Activated CD4-positive, alpha-beta T cell treated with anti-CD3 and anti-CD28 coated beads, Interleukin-2, amount 10 ng/mL, durations not matched to agents 7 days and 5 days (primary cell): ENCODE measurements at regions not wholly inside any gene's neighbourhood (a gene's known extent, or its start where the extent isn't known, plus 50 kb on each side); places are given as distances from the start of the nearest gene placed in this dataset.
"Not testable (repeated sequence)": the region's sequence is repeated elsewhere in the genome, so short reads cannot be mapped to it uniquely, and the experiment has no call there.

Experiments
- CTCF ChIA-PET: fragments of 350-600 bp; sonication (Branson Sonifier 250); formaldehyde crosslinking; loops from one replicate; lab custom pipeline; 2021; ENCODE audit warnings: antibody characterized with exemption; lab: Charles Lee
- POLR2A ChIA-PET: fragments of 350-600 bp; sonication (Branson Sonifier 250); formaldehyde crosslinking; loops from one replicate; lab custom pipeline; 2021; ENCODE audit warnings: antibody characterized with exemption; lab: Charles Lee
- DNase-seq: peaks from one replicate; pipeline ENCODE4 v3.0.0-alpha.2; 2020
- H3K27ac Mint-ChIP-seq: one replicate; pipeline ENCODE4 v1.8.0; 2021; ENCODE audit warnings: mild to moderate bottlenecking, moderate library complexity, mixed read lengths
- H3K27me3 Mint-ChIP-seq: one replicate; pipeline ENCODE4 v1.8.0; 2021; ENCODE audit warnings: mixed read lengths
- H3K36me3 Mint-ChIP-seq: one replicate; pipeline ENCODE4 v1.8.0; 2021; ENCODE audit warnings: low read depth, mixed read lengths
- H3K4me1 Mint-ChIP-seq: one replicate; pipeline ENCODE4 v1.8.0; 2021; ENCODE audit warnings: mixed read lengths
- H3K4me3 Mint-ChIP-seq: one replicate; pipeline ENCODE4 v1.8.0; 2021; ENCODE audit warnings: mild to moderate bottlenecking, moderate library complexity, mixed read lengths
- H3K9me3 Mint-ChIP-seq: one replicate; pipeline ENCODE4 v1.8.0; 2021; ENCODE audit warnings: mixed read lengths

DNA sequence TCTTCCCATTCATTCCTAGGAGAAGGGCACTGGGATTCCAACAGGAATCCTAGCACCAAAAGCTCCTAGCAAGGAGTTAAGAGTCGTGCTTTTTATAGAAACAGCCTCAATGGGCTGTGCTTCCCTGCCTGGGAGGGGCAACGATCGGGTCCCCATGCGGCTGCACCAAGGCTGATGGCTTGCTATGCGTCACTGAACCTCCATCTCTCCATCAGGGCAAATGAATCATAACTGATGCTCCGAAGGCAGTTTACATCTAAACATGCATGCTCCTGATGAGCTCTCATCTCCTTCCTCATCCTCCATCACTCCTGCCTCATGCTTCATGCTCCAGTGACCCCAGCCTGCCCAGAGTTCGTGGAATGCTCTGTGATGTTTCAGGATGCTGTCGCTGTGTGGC, 270.5 kb downstream of the FOXL1 start:
- H3K36me3 Mint-ChIP-seq = no peaks in the 10 kb centered on the region
- no peak overlapping the region for H3K4me3 Mint-ChIP-seq
- H3K27ac Mint-ChIP-seq = no peak overlapping the region
- POLR2A ChIA-PET = no interaction called here
- DNase-seq = no peak
- CTCF ChIA-PET = no interaction called here
- no peaks in the 10 kb centered on the region for H3K27me3 Mint-ChIP-seq
- H3K4me1 Mint-ChIP-seq = no peaks in the 10 kb centered on the region
- peaks cover 1% of the 10 kb centered on the region for H3K9me3 Mint-ChIP-seq

DNA sequence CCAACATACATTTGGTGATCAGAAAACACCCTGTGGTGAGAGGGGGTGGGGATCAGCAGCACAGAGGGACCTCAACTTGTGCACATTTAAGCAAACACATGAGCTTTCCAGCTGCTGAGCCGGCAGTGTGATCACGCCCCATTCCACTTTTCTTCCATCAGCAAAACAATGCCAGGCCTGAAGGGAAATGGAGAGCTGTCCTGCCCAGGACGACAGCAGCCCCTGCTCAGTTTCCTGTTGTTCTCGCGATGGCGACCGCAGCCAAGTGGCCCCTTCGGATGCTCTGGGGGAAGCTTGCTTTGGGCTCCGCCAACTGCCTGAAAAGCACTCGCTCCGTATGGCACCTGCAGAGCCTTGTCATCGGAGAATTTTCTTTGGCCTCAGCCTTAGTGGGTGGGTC, 272.3 kb downstream of the FOXL1 start:
- no peaks in the 10 kb centered on the region for H3K9me3 Mint-ChIP-seq
- POLR2A ChIA-PET = no interaction called here

DNA sequence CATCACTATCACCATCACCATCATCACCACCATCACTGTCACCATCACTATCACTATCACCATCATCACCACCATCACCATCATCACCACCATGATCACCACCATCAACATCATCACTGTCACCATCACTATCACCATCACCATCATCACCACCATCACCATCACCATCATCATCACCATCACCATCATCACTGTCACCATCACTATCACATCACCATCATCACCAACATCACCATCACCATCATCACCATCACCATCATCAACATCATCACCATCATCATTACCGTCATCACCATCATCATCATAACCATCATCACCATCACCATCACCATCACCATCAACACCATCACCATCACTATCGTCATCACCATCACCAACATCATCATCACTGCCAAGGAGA, 273.8 kb downstream of the FOXL1 start:
- Mint-ChIP-seq H3K9me3 (no peaks in the 10 kb centered on the region), H3K36me3 (no peaks in the 10 kb centered on the region), H3K27ac (no peak overlapping the region), H3K4me1 (no peaks in the 10 kb centered on the region), H3K27me3 (no peaks in the 10 kb centered on the region), H3K4me3 (no peak overlapping the region)
- DNase-seq = no peak
- CTCF ChIA-PET = no interaction called here
- POLR2A ChIA-PET = no interaction called here

More for the DNA sequence above, 272.3 kb downstream of the FOXL1 start:
- Mint-ChIP-seq H3K4me3 (no peak overlapping the region), H3K4me1 (no peaks in the 10 kb centered on the region), H3K27me3 (no peaks in the 10 kb centered on the region), H3K27ac (no peak overlapping the region), H3K36me3 (no peaks in the 10 kb centered on the region)
- no peak for DNase-seq
- CTCF ChIA-PET = no interaction called here

DNA sequence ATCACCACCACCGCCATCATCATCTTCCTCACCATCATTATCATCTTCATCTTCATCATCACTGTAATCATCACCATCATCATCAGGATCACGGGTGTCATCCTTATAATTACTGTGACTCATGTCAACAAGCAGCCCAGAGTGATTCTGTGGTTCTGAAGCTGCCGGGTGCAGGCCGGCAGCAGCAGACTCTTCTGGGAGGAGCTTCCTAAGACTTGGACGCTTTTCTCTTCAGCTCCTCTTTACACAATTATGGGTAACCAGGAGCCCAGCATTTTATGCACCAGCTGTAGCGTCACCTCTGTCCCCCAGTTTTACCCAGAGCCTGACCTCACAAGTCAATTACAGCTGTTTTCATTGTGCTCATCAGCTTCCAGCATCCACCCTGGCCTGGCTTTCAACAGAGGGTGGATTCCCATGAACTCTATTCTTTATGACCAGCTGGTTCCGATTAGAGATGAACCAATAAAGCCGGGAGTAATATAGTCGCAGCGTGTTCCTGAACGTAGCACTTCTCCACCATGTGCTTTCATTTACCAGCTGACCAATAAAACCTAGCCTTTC, 275.8 kb downstream of the FOXL1 start:
- Mint-ChIP-seq H3K27me3 (no peaks in the 10 kb centered on the region), H3K27ac (no peak overlapping the region), H3K36me3 (no peaks in the 10 kb centered on the region), H3K9me3 (no peaks in the 10 kb centered on the region), H3K4me1 (no peaks in the 10 kb centered on the region), H3K4me3 (no peak overlapping the region)
- DNase-seq = no peak
- ChIA-PET CTCF (interaction anchor here (0.7 kb wide), 1 partner anchor 136 kb away, joined by 3 read pairs; no protein-coding TSS in a partner anchor), POLR2A (no interaction called here)

DNA sequence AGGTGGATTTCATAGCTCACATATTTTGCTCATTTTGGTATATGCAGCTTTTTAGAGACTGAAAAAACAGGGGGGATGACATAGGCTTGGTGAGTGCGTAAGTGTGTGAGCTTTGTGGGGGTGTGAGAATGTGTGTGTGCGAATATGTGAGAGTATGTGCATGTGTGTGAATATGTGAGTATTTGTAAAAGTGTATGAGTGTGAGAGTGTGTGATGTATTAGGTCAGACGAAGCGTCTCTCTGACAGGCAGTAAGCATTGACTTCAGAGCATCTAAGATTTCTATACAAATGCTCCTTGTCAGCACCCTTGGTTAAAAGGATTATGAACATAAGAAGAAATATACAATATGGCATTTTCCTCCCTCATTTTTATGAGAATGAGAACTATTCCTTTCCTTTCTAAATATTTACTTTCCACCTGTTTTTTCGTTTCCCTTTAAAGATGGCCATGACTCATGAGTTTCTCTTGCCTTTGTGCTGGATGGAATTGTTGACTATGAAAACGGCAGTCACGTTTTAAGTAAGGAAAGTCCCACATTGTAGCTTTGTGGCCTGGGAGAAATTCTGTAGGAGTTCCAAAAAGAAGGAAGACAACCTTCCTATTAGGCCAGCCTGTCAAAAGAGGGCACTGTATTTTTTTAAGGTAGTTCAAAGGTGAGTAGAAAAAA, 276.4 kb downstream of the FOXL1 start:
- Mint-ChIP-seq H3K27me3 (no peaks in the 10 kb centered on the region), H3K36me3 (no peaks in the 10 kb centered on the region), H3K4me3 (no peak overlapping the region), H3K4me1 (no peaks in the 10 kb centered on the region), H3K9me3 (no peaks in the 10 kb centered on the region), H3K27ac (no peak overlapping the region)
- no peak for DNase-seq
- ChIA-PET POLR2A (no interaction called here), CTCF (interaction anchor here (0.7 kb wide), 1 partner anchor 135 kb away, joined by 3 read pairs; no protein-coding TSS in a partner anchor)

DNA sequence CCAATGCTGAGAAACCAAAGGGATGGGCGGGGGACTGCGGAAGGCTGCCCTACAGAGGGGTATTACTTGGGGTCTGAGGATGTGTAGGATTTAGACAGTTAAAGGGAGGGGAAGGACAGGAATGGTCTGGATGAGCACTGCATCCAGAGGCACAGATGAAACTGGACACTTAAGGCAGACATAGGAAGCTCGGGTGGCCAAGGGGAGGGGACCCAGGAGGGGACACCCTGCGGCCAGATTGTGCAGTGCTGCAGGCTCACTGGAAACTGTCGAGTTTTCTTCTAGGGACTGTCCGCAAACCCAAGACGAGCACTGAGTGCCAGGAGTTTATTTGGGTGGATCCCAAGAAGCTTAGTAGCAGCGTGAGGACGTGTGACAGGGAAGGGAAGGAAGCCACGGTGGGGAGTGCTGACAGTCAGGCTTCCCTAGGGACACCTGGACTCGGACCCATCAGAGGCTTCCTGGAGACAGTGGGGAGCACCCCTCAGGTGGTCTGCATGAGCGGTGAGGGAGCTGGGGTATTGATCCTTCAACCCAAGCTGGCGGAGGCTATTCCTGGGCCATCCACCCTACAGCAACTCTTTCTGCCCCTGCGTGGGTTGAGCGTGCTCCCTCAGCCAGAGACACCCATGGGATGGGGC, 278.7 kb downstream of the FOXL1 start:
- H3K27me3 Mint-ChIP-seq = no peaks in the 10 kb centered on the region

DNA sequence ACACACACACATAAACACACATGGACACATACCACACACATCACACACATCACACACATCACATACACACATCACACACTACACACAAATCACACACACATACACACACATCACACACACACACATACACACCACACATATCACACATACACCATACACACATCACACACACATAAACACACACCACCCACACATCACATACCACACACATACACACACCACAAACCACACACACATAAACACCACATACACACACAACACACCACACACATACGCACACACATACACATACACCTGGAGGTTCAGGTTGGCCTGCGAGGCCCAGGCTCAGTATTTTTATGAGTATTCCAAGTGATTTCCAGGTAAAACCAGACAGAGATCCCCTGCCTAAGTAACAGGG, 279.5 kb downstream of the FOXL1 start:
- Mint-ChIP-seq H3K27ac (no peak overlapping the region), H3K36me3 (no peaks in the 10 kb centered on the region), H3K4me1 (no peaks in the 10 kb centered on the region), H3K9me3 (no peaks in the 10 kb centered on the region), H3K4me3 (no peak overlapping the region), H3K27me3 (no peaks in the 10 kb centered on the region)
- ChIA-PET CTCF (no interaction called here), POLR2A (no interaction called here)
- DNase-seq = no peak

More for the DNA sequence above, 278.7 kb downstream of the FOXL1 start:
- H3K4me3 Mint-ChIP-seq = no peak overlapping the region
- no peak overlapping the region for H3K27ac Mint-ChIP-seq
- no peaks in the 10 kb centered on the region for H3K36me3 Mint-ChIP-seq
- H3K9me3 Mint-ChIP-seq = no peaks in the 10 kb centered on the region
- ChIA-PET CTCF (no interaction called here), POLR2A (no interaction called here)
- DNase-seq = no peak
- H3K4me1 Mint-ChIP-seq = no peaks in the 10 kb centered on the region

DNA sequence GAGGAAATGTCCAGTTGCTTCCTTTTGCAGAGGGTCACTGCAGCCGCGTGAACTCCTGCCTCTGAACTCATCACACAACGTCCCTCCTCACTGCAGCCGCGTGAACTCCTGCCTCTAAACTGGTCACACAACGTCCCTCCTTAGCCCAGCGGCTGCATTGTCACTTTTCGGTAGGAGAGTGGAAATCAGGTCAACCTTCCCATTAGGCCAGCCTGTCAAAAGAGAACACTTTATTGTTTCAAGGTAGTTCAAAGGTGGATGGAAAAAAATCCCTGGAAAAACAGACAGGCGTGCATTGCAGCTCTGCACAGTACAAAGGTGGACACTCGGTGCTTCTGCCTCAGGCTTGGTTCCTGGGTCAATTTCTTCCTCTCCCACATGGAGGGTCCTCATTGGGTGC, 280.2 kb downstream of the FOXL1 start:
- Mint-ChIP-seq H3K27me3 (no peaks in the 10 kb centered on the region), H3K36me3 (no peaks in the 10 kb centered on the region), H3K4me3 (no peak overlapping the region), H3K9me3 (no peaks in the 10 kb centered on the region), H3K4me1 (no peaks in the 10 kb centered on the region), H3K27ac (no peak overlapping the region)
- ChIA-PET POLR2A (no interaction called here), CTCF (no interaction called here)
- no peak for DNase-seq

DNA sequence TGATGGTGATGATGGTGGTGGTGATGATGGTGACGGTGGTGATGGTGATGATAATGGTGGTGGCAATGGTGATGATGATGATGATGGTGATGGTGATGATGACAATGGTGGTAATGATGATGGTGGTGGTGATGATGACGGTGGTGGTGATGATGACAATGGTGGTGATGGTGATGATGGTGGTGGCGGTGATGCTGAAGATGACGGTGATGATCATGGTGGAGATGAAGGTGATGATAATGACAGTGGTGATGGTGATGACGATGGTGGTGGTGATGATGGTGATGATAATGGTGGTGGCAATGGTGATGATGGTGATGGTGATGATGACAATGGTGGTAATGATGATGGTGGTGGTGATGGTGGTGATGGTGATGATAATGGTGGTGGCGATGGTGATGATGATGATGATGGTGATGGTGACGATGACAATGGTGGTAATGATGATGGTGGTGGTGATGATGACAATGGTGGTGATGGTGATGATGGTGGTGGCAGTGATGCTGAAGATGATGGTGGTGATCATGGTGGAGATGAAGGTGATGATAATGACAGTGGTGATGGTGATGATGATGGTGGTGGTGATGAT, 283.0 kb downstream of the FOXL1 start:
- H3K27me3 Mint-ChIP-seq, POLR2A ChIA-PET, H3K27ac Mint-ChIP-seq, DNase-seq, H3K4me3 Mint-ChIP-seq, H3K4me1 Mint-ChIP-seq, H3K36me3 Mint-ChIP-seq, H3K9me3 Mint-ChIP-seq, CTCF ChIA-PET: not testable (repeated sequence)

DNA sequence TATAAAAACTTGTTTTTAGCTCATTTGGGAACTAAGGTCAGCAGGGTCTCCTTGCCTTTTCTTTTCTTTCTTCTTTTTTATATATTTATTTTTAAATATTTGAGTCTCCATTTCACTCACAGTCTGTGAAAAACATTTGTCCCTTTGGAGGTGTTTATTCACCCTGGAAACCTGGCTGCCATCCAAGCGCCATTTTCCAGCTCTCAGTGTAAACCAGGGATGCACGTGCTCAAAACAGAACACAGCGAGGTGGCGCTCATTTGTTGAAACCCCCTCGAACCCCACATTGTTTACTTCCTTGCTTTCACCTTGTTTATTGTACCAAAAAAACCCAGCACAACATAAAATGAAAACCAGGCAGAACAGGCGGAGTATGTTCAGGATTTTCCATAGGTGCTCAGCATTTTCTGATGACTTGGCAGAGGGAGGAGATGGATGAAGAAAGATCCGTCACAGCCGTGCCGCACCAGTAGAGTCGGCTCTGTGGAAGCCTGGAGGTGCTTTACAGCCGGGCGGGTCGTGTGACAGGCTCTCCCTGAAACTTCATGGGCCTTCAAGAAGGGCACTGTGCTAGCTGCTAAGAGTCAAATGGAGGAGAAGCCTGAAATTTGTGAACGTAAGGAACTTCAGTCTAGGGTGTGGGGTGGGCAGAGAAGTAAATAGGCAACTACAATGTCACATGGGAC, 284.4 kb downstream of the FOXL1 start:
- no peaks in the 10 kb centered on the region for H3K36me3 Mint-ChIP-seq
- H3K9me3 Mint-ChIP-seq = no peaks in the 10 kb centered on the region
- ChIA-PET CTCF (interaction anchor here (0.6 kb wide), 1 partner anchor 246 kb away, joined by 3 read pairs; no protein-coding TSS in a partner anchor), POLR2A (no interaction called here)
- H3K4me1 Mint-ChIP-seq = no peaks in the 10 kb centered on the region
- no peaks in the 10 kb centered on the region for H3K27me3 Mint-ChIP-seq
- no peak overlapping the region for H3K4me3 Mint-ChIP-seq
- no peak for DNase-seq
- H3K27ac Mint-ChIP-seq = no peak overlapping the region

DNA sequence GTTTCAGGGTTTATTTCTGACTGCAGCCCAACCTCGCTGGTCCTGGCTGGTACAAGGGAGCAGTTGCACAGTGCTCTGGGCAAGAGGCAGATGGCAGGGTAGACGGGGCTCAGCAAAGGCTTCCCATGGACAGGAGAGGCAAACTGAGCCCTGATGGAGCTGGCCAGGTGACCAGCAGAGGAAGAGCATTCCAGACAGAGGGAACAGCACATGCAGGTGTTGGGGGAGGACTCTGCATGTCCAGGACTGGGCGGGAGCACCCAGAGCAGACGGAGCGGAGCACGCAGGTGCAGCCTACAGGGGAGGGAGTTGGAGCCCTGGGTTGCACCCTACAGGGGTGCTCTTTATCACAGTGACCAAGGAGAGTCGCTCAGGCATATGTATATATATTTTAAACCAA, 285.3 kb downstream of the FOXL1 start:
- ChIA-PET POLR2A (no interaction called here), CTCF (no interaction called here)
- H3K36me3 Mint-ChIP-seq = no peaks in the 10 kb centered on the region
- no peak overlapping the region for H3K4me3 Mint-ChIP-seq
- no peak for DNase-seq
- no peak overlapping the region for H3K27ac Mint-ChIP-seq
- H3K27me3 Mint-ChIP-seq = no peaks in the 10 kb centered on the region
- no peaks in the 10 kb centered on the region for H3K4me1 Mint-ChIP-seq
- no peaks in the 10 kb centered on the region for H3K9me3 Mint-ChIP-seq

DNA sequence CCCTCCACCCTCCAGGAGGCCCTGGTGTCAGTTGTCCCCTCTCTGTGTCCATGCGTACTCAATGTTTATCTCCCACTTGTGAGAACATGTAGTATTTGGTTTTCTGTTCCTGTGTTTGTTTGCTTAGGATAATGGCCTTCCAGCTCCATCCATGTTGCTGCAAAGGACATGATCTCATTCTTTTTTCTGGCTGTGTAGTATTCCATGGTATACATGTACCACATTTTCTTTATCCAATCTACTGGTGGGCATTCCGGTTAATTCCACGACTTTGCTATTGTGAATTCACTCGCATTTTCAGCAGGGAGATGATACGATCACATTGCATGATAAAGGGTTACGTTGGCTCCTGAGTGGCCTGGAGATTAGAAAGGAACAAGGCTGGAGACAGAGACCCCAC, 286.2 kb downstream of the FOXL1 start:
- no peaks in the 10 kb centered on the region for H3K9me3 Mint-ChIP-seq
- H3K27ac Mint-ChIP-seq = no peak overlapping the region
- no peaks in the 10 kb centered on the region for H3K27me3 Mint-ChIP-seq
- no peak overlapping the region for H3K4me3 Mint-ChIP-seq
- H3K4me1 Mint-ChIP-seq = no peaks in the 10 kb centered on the region
- DNase-seq = no peak
- ChIA-PET POLR2A (no interaction called here), CTCF (no interaction called here)
- no peaks in the 10 kb centered on the region for H3K36me3 Mint-ChIP-seq
